ENCODE measurements at regions not wholly inside any gene's neighbourhood (a gene's known extent, or its start where the extent isn't known, plus 50 kb on each side); places are given as distances from the start of the nearest gene placed in this dataset.
A peak's percentile ranks its signal among the peaks of the same experiment; 100 is the strongest.
"Not testable (repeated sequence)": the region's sequence is repeated elsewhere in the genome, so short reads cannot be mapped to it uniquely, and the experiment has no call there.

GRCh38 chr12:102653406-102653805 lies 173.0 kb upstream of the IGF1 start:
- no peak for DNase-seq

- DNase-seq: no peak
These were observed 172.4 kb upstream of the IGF1 start for GRCh38 chr12:102652645-102653313.

DNA sequence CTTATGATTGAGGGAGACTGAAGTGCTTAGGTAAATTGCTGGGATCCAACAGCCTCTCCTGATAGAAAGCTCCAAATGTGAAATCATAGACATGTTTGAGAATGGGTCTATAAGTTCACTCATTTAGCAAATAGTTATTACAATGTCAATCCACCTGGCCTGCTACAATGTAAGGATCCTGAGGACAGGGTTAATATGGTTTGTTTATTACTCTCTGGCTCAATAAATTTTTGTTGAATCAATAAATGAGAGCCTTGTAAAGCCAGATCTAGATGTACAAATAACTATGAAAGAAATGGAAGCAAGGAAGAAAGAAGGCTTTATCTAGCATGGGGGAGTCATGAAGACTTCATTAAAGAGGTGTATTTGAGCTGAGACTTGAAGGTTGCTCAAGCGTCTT lies 165.6 kb upstream of the IGF1 start:
- DNase-seq: no peak

- no peak for DNase-seq
These were observed 163.7 kb upstream of the IGF1 start for GRCh38 chr12:102643879-102644575.

DNA sequence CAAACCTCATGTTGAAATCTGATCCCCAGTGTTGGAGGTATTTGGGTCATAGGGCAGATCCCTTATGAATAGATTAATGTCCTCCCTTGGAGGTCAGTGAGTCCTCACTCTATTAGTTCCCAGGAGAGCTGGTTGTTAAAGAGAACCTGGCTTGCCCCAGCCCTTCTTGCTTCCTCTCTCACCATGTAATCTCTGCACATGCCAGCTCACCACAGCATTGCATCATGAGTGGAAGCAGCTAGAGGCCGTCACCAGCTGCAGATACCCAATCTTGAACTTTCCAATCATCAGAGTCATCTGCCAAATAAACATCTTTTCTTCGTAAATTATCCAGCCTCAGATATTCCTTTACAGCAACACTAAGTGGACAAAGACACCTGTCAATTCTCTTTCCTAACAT lies 161.8 kb upstream of the IGF1 start:
- no peak for DNase-seq

- DNase-seq: not testable (repeated sequence)
These were observed 160.3 kb upstream of the IGF1 start for GRCh38 chr12:102640658-102641057.

- no peak for DNase-seq
These were observed 158.4 kb upstream of the IGF1 start for GRCh38 chr12:102638777-102639176.

- DNase-seq: no peak
These were observed 153.7 kb upstream of the IGF1 start for GRCh38 chr12:102633981-102634605.

- no peak for DNase-seq
These were observed 150.9 kb upstream of the IGF1 start for GRCh38 chr12:102631274-102631673.

GRCh38 chr12:102629262-102629888 lies 149.0 kb upstream of the IGF1 start:
- no peak for DNase-seq

GRCh38 chr12:102625819-102626218 lies 145.5 kb upstream of the IGF1 start:
- peak; percentile 12 for DNase-seq

- DNase-seq: no peak
These were observed 142.3 kb upstream of the IGF1 start for GRCh38 chr12:102622618-102623017.

DNA sequence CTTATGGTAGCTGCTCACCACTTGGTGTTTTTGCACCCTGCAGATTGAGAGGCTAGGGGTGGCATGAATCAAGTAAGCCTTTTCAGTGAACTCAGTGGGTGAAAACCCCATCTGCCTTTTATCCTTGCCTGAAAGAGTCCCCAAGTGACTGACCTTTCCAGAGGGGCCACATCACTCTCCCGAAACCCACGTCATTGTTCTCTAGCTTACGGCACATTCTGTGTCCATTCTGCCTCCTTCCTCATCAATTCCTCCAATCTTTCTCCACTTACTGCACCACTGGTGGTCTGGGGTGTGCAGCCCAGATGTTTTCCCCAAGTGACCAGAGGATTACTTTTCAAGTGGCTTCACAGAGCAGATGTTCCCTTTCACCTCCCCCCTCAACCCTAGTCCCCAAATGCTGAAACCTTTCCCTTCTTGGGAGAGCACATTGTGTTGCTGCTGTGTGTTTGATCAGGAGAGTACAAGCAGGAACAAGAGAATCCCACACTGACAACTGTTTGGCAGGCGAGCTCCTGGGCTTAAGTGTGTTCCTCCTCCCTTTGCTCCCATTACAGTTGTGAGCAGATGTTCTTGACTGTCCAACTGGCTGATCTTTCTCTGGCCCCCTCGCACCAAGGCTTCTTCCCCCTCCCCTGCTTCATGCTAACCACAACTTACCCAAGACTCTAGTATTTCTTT lies 138.0 kb upstream of the IGF1 start:
- DNase-seq: no peak

DNA sequence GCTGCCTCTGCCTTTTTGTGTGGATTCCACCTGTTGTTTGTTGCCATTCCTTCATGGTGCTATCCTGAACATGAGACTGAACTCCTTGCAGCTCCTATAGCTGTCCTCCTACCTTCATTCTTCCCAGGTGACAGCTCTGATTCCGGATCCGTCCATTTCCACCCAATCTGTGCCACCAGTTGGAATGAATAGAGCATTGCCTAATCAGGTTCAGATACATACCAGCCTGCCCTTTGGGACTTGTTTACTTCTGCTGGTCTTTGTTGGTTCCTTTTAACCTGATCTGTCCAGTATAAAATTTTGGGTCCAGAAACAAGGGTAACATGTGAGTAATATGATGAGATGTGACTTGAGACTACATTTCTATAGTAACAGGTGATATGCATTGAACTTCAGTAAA lies 136.3 kb upstream of the IGF1 start:
- DNase-seq: no peak

- no peak for DNase-seq
These were observed 131.6 kb upstream of the IGF1 start for GRCh38 chr12:102611995-102612394.

GRCh38 chr12:102609996-102610395 lies 129.6 kb upstream of the IGF1 start:
- DNase-seq: no peak

GRCh38 chr12:102603021-102603420 lies 122.7 kb upstream of the IGF1 start:
- DNase-seq: no peak

DNA sequence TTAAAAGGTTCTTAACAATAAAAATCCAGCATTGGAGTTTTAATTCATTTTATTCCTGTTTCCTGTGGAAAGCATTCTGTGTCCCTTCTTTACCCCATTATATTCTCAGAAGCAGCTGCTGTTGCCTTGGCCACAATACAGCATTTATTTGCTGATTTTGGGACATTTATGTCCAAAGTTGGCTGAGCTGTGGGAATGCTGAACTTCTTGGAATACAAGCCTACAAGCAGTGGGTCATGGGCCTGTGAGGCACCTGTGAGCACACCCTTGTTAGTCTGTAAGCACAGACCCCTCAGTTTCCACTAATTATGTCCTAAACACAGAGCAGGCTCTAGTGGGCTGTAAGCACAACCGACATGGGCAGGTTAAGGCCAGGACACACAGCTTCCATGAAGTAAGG lies 122.2 kb upstream of the IGF1 start:
- DNase-seq: no peak

- no peak for DNase-seq
These were observed 121.3 kb upstream of the IGF1 start for GRCh38 chr12:102601621-102602020.

GRCh38 chr12:102596687-102597086 lies 116.3 kb upstream of the IGF1 start:
- no peak for DNase-seq

GRCh38 chr12:102596031-102596430 lies 115.7 kb upstream of the IGF1 start:
- DNase-seq: no peak

DNA sequence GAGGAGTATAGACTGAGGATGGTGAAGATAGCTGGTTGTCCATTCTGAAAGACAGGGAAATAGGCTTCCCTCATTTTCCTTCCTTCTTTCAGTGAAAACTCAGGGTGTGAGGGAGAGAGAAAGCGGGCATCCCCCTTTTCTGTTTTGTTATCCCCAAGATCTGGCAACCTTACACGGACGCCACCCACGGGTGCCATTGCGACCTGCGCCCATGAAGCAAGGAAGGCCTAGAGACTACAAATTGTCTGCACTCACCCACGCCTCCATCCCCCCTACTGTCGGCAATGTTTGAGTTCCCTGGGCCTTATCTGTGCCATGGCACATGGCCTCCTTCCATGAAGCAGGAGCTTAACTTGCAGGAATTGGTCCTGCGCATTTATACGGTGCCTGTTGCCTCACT lies 115.0 kb upstream of the IGF1 start:
- DNase-seq: no peak

DNA sequence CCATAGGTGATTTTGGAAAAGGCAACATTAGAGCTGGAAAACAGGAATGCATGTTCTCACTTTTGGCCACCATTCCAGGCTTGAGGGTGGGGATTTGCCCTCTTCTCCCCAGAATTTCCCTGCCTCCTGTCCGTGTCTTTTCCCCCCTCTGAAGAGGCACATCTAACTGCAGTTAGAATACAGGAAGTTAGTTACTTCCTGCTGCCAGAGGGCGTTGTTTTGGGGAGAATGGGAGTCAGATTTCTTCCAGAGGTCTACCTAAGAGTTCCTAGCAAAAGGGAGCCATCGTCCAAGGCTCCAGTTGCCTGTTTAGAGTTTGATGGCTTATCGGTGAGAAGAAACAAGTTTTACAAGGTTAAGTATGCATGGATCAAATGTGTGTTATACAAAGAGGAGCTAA lies 112.8 kb upstream of the IGF1 start:
- no peak for DNase-seq

All from NCI-H748 treated with DMSO at 0.1 percent for 48 hours (cell line).